ENCODE measurements at regions not wholly inside any gene's neighbourhood (a gene's known extent, or its start where the extent isn't known, plus 50 kb on each side); places are given as distances from the start of the nearest gene placed in this dataset.

GRCh38 chr5:39816866-39817265 is 392.1 kb upstream of the DAB2 start:
- Histone ChIP-seq H3K27ac (ENCODE audit: low read depth, low read length, poor library complexity, severe bottlenecking) (no peak overlapping the region), H3K27me3 (replicated peaks; ENCODE audit: insufficient read depth, low read depth, low read length, poor library complexity) (peaks cover 4% of the 10 kb centered on the region), H3K9me3 (ENCODE audit: low read depth, low read length, poor library complexity, severe bottlenecking) (no peaks in the 10 kb centered on the region), H3K4me1 (ENCODE audit: insufficient read depth, low read length, poor library complexity, severe bottlenecking) (no peaks in the 10 kb centered on the region), H3K36me3 (ENCODE audit: insufficient read depth, low read length, poor library complexity, severe bottlenecking) (no peaks in the 10 kb centered on the region), H3K4me3 (ENCODE audit: low read depth, low read length, poor library complexity, severe bottlenecking) (no peak overlapping the region)
- CTCF ChIA-PET: no interaction called here
- POLR2A ChIA-PET (ENCODE audit: low non-redundant PET): no interaction called here
- TF ChIP-seq EZH2 (IDR thresholded peaks at IDR 0.05; ENCODE audit: borderline replicate concordance, low read depth, low read length, poor library complexity, severe bottlenecking): no peak
- no peak for TF ChIP-seq CTCF (conservative IDR thresholded peaks at IDR 0.05; ENCODE audit: low read depth, low read length)
- BruUV-seq (replicated peaks): no TSS peak
- DNase-seq (ENCODE audit: low spot score): no peak
- intact Hi-C loops (cut with micrococcal nuclease; ENCODE audit: unreplicated experiment): no loop called here

GRCh38 chr5:39816156-39816845 is 391.5 kb upstream of the DAB2 start:
- BruUV-seq (replicated peaks): no TSS peak
- TF ChIP-seq CTCF (conservative IDR thresholded peaks at IDR 0.05; ENCODE audit: low read depth, low read length) (no peak), EZH2 (IDR thresholded peaks at IDR 0.05; ENCODE audit: borderline replicate concordance, low read depth, low read length, poor library complexity, severe bottlenecking) (no peak)
- Histone ChIP-seq H3K36me3 (ENCODE audit: insufficient read depth, low read length, poor library complexity, severe bottlenecking) (no peaks in the 10 kb centered on the region), H3K9me3 (ENCODE audit: low read depth, low read length, poor library complexity, severe bottlenecking) (no peaks in the 10 kb centered on the region), H3K27ac (ENCODE audit: low read depth, low read length, poor library complexity, severe bottlenecking) (no peak overlapping the region), H3K4me3 (ENCODE audit: low read depth, low read length, poor library complexity, severe bottlenecking) (no peak overlapping the region), H3K4me1 (ENCODE audit: insufficient read depth, low read length, poor library complexity, severe bottlenecking) (peaks cover 3% of the 10 kb centered on the region), H3K27me3 (replicated peaks; ENCODE audit: insufficient read depth, low read depth, low read length, poor library complexity) (peaks cover 4% of the 10 kb centered on the region)
- no peak for DNase-seq (ENCODE audit: low spot score)
- POLR2A ChIA-PET (ENCODE audit: low non-redundant PET): no interaction called here
- CTCF ChIA-PET: no interaction called here
- intact Hi-C loops (cut with micrococcal nuclease; ENCODE audit: unreplicated experiment): no loop called here

GRCh38 chr5:39815711-39816110 is 390.9 kb upstream of the DAB2 start:
- H3K4me1 ChIP-seq (ENCODE audit: insufficient read depth, low read length, poor library complexity, severe bottlenecking): peaks cover 5% of the 10 kb centered on the region
- H3K27ac ChIP-seq (ENCODE audit: low read depth, low read length, poor library complexity, severe bottlenecking): no peak overlapping the region
- intact Hi-C loops (cut with micrococcal nuclease; ENCODE audit: unreplicated experiment): no loop called here
- no peak for DNase-seq (ENCODE audit: low spot score)
- H3K27me3 ChIP-seq (replicated peaks; ENCODE audit: insufficient read depth, low read depth, low read length, poor library complexity): peaks cover 4% of the 10 kb centered on the region
- H3K9me3 ChIP-seq (ENCODE audit: low read depth, low read length, poor library complexity, severe bottlenecking): no peaks in the 10 kb centered on the region
- ChIA-PET POLR2A (ENCODE audit: low non-redundant PET) (no interaction called here), CTCF (no interaction called here)
- H3K4me3 ChIP-seq (ENCODE audit: low read depth, low read length, poor library complexity, severe bottlenecking): no peak overlapping the region
- no peaks in the 10 kb centered on the region for H3K36me3 ChIP-seq (ENCODE audit: insufficient read depth, low read length, poor library complexity, severe bottlenecking)
- no TSS peak for BruUV-seq (replicated peaks)
- TF ChIP-seq EZH2 (IDR thresholded peaks at IDR 0.05; ENCODE audit: borderline replicate concordance, low read depth, low read length, poor library complexity, severe bottlenecking) (no peak), CTCF (conservative IDR thresholded peaks at IDR 0.05; ENCODE audit: low read depth, low read length) (no peak)

All from A673 (cell line).